Activated CD4-positive, alpha-beta T cell treated with anti-CD3 and anti-CD28 coated beads, Interleukin-2, amount 10 ng/mL, durations not matched to agents 7 days and 5 days (primary cell): ENCODE measurements at regions not wholly inside any gene's neighbourhood (a gene's known extent, or its start where the extent isn't known, plus 50 kb on each side); places are given as distances from the start of the nearest gene placed in this dataset.
"Not testable (repeated sequence)": the region's sequence is repeated elsewhere in the genome, so short reads cannot be mapped to it uniquely, and the experiment has no call there.

Source experiments
- CTCF ChIA-PET: fragments of 350-600 bp; sonication (Branson Sonifier 250); formaldehyde crosslinking; loops from one replicate; lab custom pipeline; 2021; ENCODE audit warnings: antibody characterized with exemption; lab: Charles Lee
- POLR2A ChIA-PET: fragments of 350-600 bp; sonication (Branson Sonifier 250); formaldehyde crosslinking; loops from one replicate; lab custom pipeline; 2021; ENCODE audit warnings: antibody characterized with exemption; lab: Charles Lee
- DNase-seq: peaks from one replicate; pipeline ENCODE4 v3.0.0-alpha.2; 2020
- H3K27ac Mint-ChIP-seq: one replicate; pipeline ENCODE4 v1.8.0; 2021; ENCODE audit warnings: mild to moderate bottlenecking, moderate library complexity, mixed read lengths
- H3K27me3 Mint-ChIP-seq: one replicate; pipeline ENCODE4 v1.8.0; 2021; ENCODE audit warnings: mixed read lengths
- H3K36me3 Mint-ChIP-seq: one replicate; pipeline ENCODE4 v1.8.0; 2021; ENCODE audit warnings: low read depth, mixed read lengths
- H3K4me1 Mint-ChIP-seq: one replicate; pipeline ENCODE4 v1.8.0; 2021; ENCODE audit warnings: mixed read lengths
- H3K4me3 Mint-ChIP-seq: one replicate; pipeline ENCODE4 v1.8.0; 2021; ENCODE audit warnings: mild to moderate bottlenecking, moderate library complexity, mixed read lengths
- H3K9me3 Mint-ChIP-seq: one replicate; pipeline ENCODE4 v1.8.0; 2021; ENCODE audit warnings: mixed read lengths

GRCh38 chr2:172313715-172314341, 113.6 kb upstream of the ITGA6 start:
- CTCF ChIA-PET: interaction anchor here (0.6 to 1.3 kb wide), 3 partner anchors 10 to 163 kb away, joined by 3 to 4 read pairs (median 3); no protein-coding TSS in a partner anchor

GRCh38 chr2:172315070-172315469, 112.3 kb upstream of the ITGA6 start:
- CTCF ChIA-PET, H3K9me3 Mint-ChIP-seq, POLR2A ChIA-PET, DNase-seq, H3K4me3 Mint-ChIP-seq, H3K36me3 Mint-ChIP-seq, H3K27me3 Mint-ChIP-seq, H3K27ac Mint-ChIP-seq, H3K4me1 Mint-ChIP-seq: not testable (repeated sequence)

More at GRCh38 chr2:172313715-172314341, 113.6 kb upstream of the ITGA6 start:
- H3K4me3 Mint-ChIP-seq: no peak overlapping the region
- no peaks in the 10 kb centered on the region for H3K36me3 Mint-ChIP-seq
- H3K9me3 Mint-ChIP-seq: no peaks in the 10 kb centered on the region
- no peaks in the 10 kb centered on the region for H3K27me3 Mint-ChIP-seq
- POLR2A ChIA-PET: no interaction called here
- no peak overlapping the region for H3K27ac Mint-ChIP-seq
- DNase-seq: no peak
- no peaks in the 10 kb centered on the region for H3K4me1 Mint-ChIP-seq

GRCh38 chr2:172322049-172322448, 105.3 kb upstream of the ITGA6 start:
- Mint-ChIP-seq H3K4me3 (no peak overlapping the region), H3K9me3 (peaks cover 3% of the 10 kb centered on the region), H3K36me3 (no peaks in the 10 kb centered on the region), H3K4me1 (no peaks in the 10 kb centered on the region), H3K27ac (no peak overlapping the region), H3K27me3 (no peaks in the 10 kb centered on the region)
- DNase-seq: no peak
- ChIA-PET CTCF (no interaction called here), POLR2A (no interaction called here)

DNA sequence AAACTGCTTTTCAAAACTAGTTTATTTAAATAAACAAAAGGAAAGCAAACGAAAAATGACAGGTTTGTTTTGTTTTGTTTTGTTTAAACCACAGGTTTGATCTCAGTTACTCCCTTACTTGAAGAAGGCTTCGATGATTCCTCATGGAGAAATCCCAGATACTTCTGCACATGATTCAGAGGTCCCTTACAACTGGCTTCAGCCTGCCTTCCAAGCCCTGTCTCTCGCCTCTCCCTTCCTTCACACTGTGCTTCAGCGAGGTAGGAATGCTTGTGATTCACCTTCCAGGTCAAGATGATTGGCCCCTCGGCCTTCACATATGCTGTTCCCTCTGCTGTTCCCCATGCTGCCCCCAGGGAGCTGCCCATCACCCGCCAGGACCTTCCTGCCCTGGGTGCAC, 104.1 kb upstream of the ITGA6 start:
- Mint-ChIP-seq H3K4me3 (no peak overlapping the region), H3K9me3 (peaks cover 3% of the 10 kb centered on the region), H3K27ac (no peak overlapping the region), H3K27me3 (no peaks in the 10 kb centered on the region), H3K4me1 (no peaks in the 10 kb centered on the region), H3K36me3 (no peaks in the 10 kb centered on the region)
- POLR2A ChIA-PET: no interaction called here
- no peak for DNase-seq
- CTCF ChIA-PET: no interaction called here

GRCh38 chr2:172323861-172324597, 103.4 kb upstream of the ITGA6 start:
- Mint-ChIP-seq H3K9me3 (peaks cover 3% of the 10 kb centered on the region), H3K36me3 (no peaks in the 10 kb centered on the region), H3K4me3 (no peak overlapping the region), H3K4me1 (peaks cover under 1% of the 10 kb centered on the region), H3K27me3 (no peaks in the 10 kb centered on the region), H3K27ac (no peak overlapping the region)
- ChIA-PET POLR2A (no interaction called here), CTCF (interaction anchor here (0.7 kb wide), 1 partner anchor 1395 kb away, joined by 3 read pairs; the partner anchor contains the start of gene GORASP2)
- no peak for DNase-seq

DNA sequence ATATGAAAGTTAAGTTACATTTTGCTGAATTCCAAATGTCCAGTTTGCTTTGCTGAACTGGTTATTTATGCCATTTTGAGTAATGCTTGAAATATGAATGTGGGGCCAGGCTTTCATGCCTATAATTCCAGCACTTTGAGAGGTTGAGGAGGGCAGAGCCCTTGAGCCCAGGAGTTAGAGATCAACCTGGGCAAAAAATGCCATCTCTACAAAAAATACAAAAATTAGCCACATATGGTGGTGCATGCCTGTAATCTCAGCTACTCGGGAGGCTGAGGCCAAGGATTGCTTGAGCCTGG, 101.2 kb upstream of the ITGA6 start:
- Mint-ChIP-seq H3K27me3 (no peaks in the 10 kb centered on the region), H3K9me3 (peaks cover 3% of the 10 kb centered on the region), H3K27ac (no peak overlapping the region), H3K4me1 (peaks cover 1% of the 10 kb centered on the region), H3K36me3 (no peaks in the 10 kb centered on the region), H3K4me3 (no peak overlapping the region)
- ChIA-PET CTCF (no interaction called here), POLR2A (no interaction called here)
- DNase-seq: no peak

DNA sequence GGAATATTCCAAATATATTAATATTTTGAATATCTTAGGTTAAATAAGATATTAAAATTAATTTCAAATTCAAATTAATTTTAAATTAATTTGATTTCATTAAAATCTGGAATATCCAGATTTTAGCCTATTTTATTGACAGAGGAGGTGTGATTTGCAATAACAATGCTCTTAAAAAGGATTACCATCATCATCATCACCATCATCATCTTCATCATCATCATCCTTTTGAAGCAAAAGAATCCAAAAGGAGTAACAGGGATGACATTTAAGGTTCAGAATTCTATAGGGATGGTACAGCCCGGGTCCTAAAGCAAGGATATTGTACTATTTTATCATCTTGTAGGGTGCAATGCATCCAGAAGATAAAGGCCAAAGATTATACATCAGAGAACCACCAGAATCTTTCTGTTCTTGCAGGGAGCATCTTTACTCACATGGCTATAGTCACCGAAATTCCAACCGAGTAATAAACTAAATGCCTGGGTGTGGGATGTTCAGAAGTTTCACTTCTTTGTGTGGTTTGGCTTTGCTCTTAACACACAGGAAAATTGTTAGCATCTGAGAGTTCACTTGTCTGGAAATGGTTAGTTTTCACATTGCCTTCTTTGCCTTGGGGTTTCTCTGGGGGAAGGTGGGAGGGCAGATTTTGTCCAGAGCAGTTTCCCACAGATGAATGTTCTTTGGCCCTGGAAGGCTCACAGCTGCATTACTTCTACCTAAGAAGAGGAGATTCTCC, 99.1 kb upstream of the ITGA6 start:
- Mint-ChIP-seq H3K9me3 (no peaks in the 10 kb centered on the region), H3K27me3 (no peaks in the 10 kb centered on the region), H3K27ac (no peak overlapping the region), H3K36me3 (no peaks in the 10 kb centered on the region), H3K4me3 (no peak overlapping the region), H3K4me1 (peaks cover 1% of the 10 kb centered on the region)
- no peak for DNase-seq
- POLR2A ChIA-PET: no interaction called here
- CTCF ChIA-PET: no interaction called here

DNA sequence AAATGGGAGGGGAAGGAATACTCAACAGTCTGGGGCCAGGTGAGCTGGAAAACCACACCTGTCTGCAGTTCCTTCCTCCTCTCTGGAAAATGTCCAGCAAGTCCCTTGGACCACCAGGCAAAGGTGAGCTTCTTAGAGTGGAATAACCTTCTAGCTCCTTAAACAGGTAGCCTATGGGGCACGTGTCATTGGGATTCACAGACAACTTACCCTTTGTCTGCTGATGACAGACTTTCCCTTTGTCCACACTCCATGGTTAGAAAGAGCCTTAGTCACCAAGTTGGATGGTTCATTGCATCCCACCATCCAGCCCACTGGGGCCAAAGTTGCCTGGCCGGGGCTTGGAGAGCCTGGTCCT, 98.0 kb upstream of the ITGA6 start:
- H3K4me1 Mint-ChIP-seq: peaks cover 1% of the 10 kb centered on the region
- POLR2A ChIA-PET: no interaction called here
- DNase-seq: no peak
- no peak overlapping the region for H3K4me3 Mint-ChIP-seq
- no peaks in the 10 kb centered on the region for H3K9me3 Mint-ChIP-seq
- no peaks in the 10 kb centered on the region for H3K27me3 Mint-ChIP-seq
- CTCF ChIA-PET: interaction anchor here (0.7 kb wide), 1 partner anchor 56 kb away, joined by 3 read pairs; no protein-coding TSS in a partner anchor
- no peaks in the 10 kb centered on the region for H3K36me3 Mint-ChIP-seq
- H3K27ac Mint-ChIP-seq: no peak overlapping the region

DNA sequence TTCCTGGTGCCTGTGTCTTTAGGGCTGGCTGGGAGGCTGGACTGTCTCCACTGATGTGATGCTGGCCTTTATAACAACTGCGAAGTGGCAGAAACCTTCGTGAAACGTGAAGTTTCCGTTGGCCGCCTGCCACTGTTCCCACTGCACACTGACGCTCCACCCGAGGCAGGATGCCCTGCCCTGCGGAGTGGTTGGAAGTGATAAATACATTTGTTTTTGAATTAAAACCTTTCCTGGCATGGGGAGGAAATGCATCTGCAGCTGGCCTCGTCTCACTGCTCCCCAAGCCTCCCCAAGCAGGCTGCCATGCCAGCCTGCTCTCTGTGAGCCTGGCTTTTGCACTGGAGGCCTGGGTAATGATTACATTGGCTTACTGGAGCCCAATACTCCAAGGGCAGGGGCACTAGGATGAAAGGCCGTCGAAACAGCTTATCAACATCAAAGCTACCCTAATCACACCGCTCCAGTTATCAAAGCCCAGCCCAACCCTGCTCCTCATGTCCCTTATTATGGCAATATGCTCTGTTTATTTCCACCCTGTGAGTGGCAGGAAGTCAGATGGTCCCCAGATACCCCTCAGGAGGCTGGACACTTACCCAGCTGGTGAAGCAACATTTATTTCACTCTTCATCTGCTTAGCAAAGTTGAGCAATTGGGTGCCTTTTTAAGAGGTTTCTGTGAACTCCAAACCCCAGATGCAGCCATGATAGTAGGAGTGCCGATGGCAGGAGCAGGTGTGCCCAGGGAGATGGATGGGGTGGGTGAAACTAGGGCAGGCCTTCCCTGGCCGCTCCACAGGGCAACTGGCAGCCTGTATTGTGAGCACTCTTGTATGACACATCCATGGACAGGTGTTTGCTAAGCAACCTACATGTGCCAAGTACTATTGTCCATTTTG, 97.4 kb upstream of the ITGA6 start:
- Mint-ChIP-seq H3K4me3 (no peak overlapping the region), H3K36me3 (no peaks in the 10 kb centered on the region), H3K4me1 (peaks cover 1% of the 10 kb centered on the region), H3K27me3 (no peaks in the 10 kb centered on the region), H3K27ac (no peak overlapping the region), H3K9me3 (no peaks in the 10 kb centered on the region)
- ChIA-PET CTCF (interaction anchor here (0.7 kb wide), 1 partner anchor 56 kb away, joined by 3 read pairs; no protein-coding TSS in a partner anchor), POLR2A (no interaction called here)
- no peak for DNase-seq

GRCh38 chr2:172332507-172332906, 94.9 kb upstream of the ITGA6 start:
- no peak overlapping the region for H3K27ac Mint-ChIP-seq
- peaks cover 1% of the 10 kb centered on the region for H3K4me1 Mint-ChIP-seq
- no peaks in the 10 kb centered on the region for H3K27me3 Mint-ChIP-seq
- no peak for DNase-seq
- ChIA-PET CTCF (interaction anchor here (1.3 kb wide), 1 partner anchor 111 kb away, joined by 3 read pairs; no protein-coding TSS in a partner anchor), POLR2A (no interaction called here)
- H3K4me3 Mint-ChIP-seq: no peak overlapping the region
- no peaks in the 10 kb centered on the region for H3K36me3 Mint-ChIP-seq
- no peaks in the 10 kb centered on the region for H3K9me3 Mint-ChIP-seq

- POLR2A ChIA-PET: no interaction called here
- no peaks in the 10 kb centered on the region for H3K27me3 Mint-ChIP-seq
- no peaks in the 10 kb centered on the region for H3K36me3 Mint-ChIP-seq
- CTCF ChIA-PET: interaction anchor here (1.0 kb wide), 1 partner anchor 101 kb away, joined by 3 read pairs; no protein-coding TSS in a partner anchor
- no peak overlapping the region for H3K4me3 Mint-ChIP-seq
- H3K4me1 Mint-ChIP-seq: peaks cover 1% of the 10 kb centered on the region
- no peak overlapping the region for H3K27ac Mint-ChIP-seq
- no peak for DNase-seq
- H3K9me3 Mint-ChIP-seq: no peaks in the 10 kb centered on the region
Observed at GRCh38 chr2:172333235-172333977, 94.0 kb upstream of the ITGA6 start.

DNA sequence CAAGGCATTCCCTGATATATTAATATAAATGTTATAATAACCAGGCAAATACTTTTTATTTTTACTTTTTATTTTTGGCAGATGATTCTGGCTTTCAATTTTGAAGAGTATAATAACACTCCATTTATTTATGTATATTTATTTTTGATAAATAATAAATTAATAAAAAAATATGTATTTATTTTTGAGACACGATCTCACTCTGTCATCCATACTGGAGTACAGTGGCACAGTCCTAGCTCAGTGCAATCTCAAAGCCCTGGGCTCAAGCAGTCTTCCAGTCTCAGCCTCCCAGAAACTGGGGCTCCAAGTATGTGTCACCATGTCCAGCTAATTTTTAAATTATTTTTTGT, 93.4 kb upstream of the ITGA6 start:
- Mint-ChIP-seq H3K27me3 (no peaks in the 10 kb centered on the region), H3K9me3 (no peaks in the 10 kb centered on the region), H3K4me1 (peaks cover 2% of the 10 kb centered on the region), H3K27ac (no peak overlapping the region), H3K4me3 (no peak overlapping the region), H3K36me3 (no peaks in the 10 kb centered on the region)
- ChIA-PET POLR2A (no interaction called here), CTCF (interaction anchor here (1.0 kb wide), 1 partner anchor 100 kb away, joined by 3 read pairs; no protein-coding TSS in a partner anchor)
- no peak for DNase-seq
